Loucy (cell line): ENCODE measurements at regions not wholly inside any gene's neighbourhood (a gene's known extent, or its start where the extent isn't known, plus 50 kb on each side); places are given as distances from the start of the nearest gene placed in this dataset.

Source experiments
- CTCF ChIP-seq: fragments of 200-600 bp; sonication (generic); conservative IDR thresholded peaks from 2 replicates; pipeline ENCODE4 v1.5.1; 2014; ENCODE audit warnings: mild to moderate bottlenecking, antibody characterized with exemption, low read length
- EZH2phosphoT487 ChIP-seq: fragments of 200-600 bp; IDR thresholded peaks from 2 replicates; pipeline ENCODE4 v1.6.1; 2018; ENCODE audit warnings: antibody characterized with exemption, mild to moderate bottlenecking, moderate library complexity, borderline replicate concordance

GRCh38 chr10:94277450-94277849 is 85.3 kb downstream of the NOC3L start:
- no peak for TF ChIP-seq CTCF
- no peak for TF ChIP-seq EZH2phosphoT487
